ENCODE measurements at regions not wholly inside any gene's neighbourhood (a gene's known extent, or its start where the extent isn't known, plus 50 kb on each side); places are given as distances from the start of the nearest gene placed in this dataset.

- DNase-seq, result no peak
These were observed 108.1 kb downstream of the DHX15 start for GRCh38 chr4:24476282-24476681.

- DNase-seq, result no peak
These were observed 108.6 kb downstream of the DHX15 start for GRCh38 chr4:24475756-24476155.

GRCh38 chr4:24473309-24473721, 111.0 kb downstream of the DHX15 start:
- DNase-seq, result no peak

- DNase-seq, result peak; percentile 61 to 62
These were observed 111.6 kb downstream of the DHX15 start for GRCh38 chr4:24472514-24473308.

- DNase-seq, result no peak
These were observed 112.2 kb downstream of the DHX15 start for GRCh38 chr4:24472161-24472510.

- DNase-seq, result peak; percentile 16 to 23
These were observed 112.7 kb downstream of the DHX15 start for GRCh38 chr4:24471486-24472160.

- DNase-seq, result peak; percentile 38 to 51
These were observed 113.5 kb downstream of the DHX15 start for GRCh38 chr4:24470666-24471485.

- DNase-seq, result no peak
These were observed 116.3 kb downstream of the DHX15 start for GRCh38 chr4:24468071-24468470.

- DNase-seq, result no peak
These were observed 119.8 kb downstream of the DHX15 start for GRCh38 chr4:24464566-24464965.

GRCh38 chr4:24456431-24456830, 127.9 kb downstream of the DHX15 start:
- DNase-seq, result no peak

- no peak for DNase-seq
These were observed 130.4 kb downstream of the DHX15 start for GRCh38 chr4:24453951-24454350.

- no peak for DNase-seq
These were observed 132.5 kb downstream of the DHX15 start for GRCh38 chr4:24451870-24452269.

- DNase-seq, result no peak
These were observed 141.2 kb downstream of the DHX15 start for GRCh38 chr4:24443200-24443599.

GRCh38 chr4:24440765-24441164, 143.6 kb downstream of the DHX15 start:
- DNase-seq, result no peak

- no peak for DNase-seq
These were observed 150.1 kb downstream of the DHX15 start for GRCh38 chr4:24434241-24434640.

- no peak for DNase-seq
These were observed 150.7 kb downstream of the DHX15 start for GRCh38 chr4:24433515-24434214.

- DNase-seq, result no peak
These were observed 155.5 kb downstream of the DHX15 start for GRCh38 chr4:24428850-24429249.

- no peak for DNase-seq
These were observed 157.8 kb downstream of the DHX15 start for GRCh38 chr4:24426557-24426956.

- DNase-seq, result no peak
These were observed 158.5 kb downstream of the DHX15 start for GRCh38 chr4:24425863-24426262.

GRCh38 chr4:24423670-24424069, 160.7 kb downstream of the DHX15 start:
- DNase-seq, result no peak

GRCh38 chr4:24422644-24423043, 161.7 kb downstream of the DHX15 start:
- DNase-seq, result no peak

GRCh38 chr4:24419181-24420034, 164.9 kb downstream of the DHX15 start:
- peak; percentile 76 to 79 for DNase-seq
